ENCODE measurements at regions not wholly inside any gene's neighbourhood (a gene's known extent, or its start where the extent isn't known, plus 50 kb on each side); places are given as distances from the start of the nearest gene placed in this dataset.

GRCh38 chr6:44696099-44696498 lies 308.6 kb downstream of the CDC5L start:
- ATAC-seq (no peak), DNase-seq (no peak)
- no peak for TF ChIP-seq CTCF (IDR thresholded peaks at IDR 0.05)
- no peaks in the 10 kb centered on the region for H3K4me1 ChIP-seq (ENCODE audit: low read depth)
- H3K36me3 ChIP-seq (ENCODE audit: low read depth): no peaks in the 10 kb centered on the region
- no peak overlapping the region for H3K4me3 ChIP-seq
- no peaks in the 10 kb centered on the region for H3K9me3 ChIP-seq
- intact Hi-C loops (cut with DNase I, micrococcal nuclease): no loop called here

- no peak for ATAC-seq
- no peak for DNase-seq
- Histone ChIP-seq H3K36me3 (ENCODE audit: low read depth) (no peaks in the 10 kb centered on the region), H3K9me3 (no peaks in the 10 kb centered on the region), H3K4me3 (no peak overlapping the region), H3K4me1 (ENCODE audit: low read depth) (no peaks in the 10 kb centered on the region)
- no peak for TF ChIP-seq CTCF (IDR thresholded peaks at IDR 0.05)
- intact Hi-C loops (cut with DNase I, micrococcal nuclease): no loop called here
Measured at GRCh38 chr6:44696686-44697085, 309.2 kb downstream of the CDC5L start.

GRCh38 chr6:44697327-44697726 lies 309.8 kb downstream of the CDC5L start:
- Histone ChIP-seq H3K9me3 (no peaks in the 10 kb centered on the region), H3K4me1 (ENCODE audit: low read depth) (no peaks in the 10 kb centered on the region), H3K36me3 (ENCODE audit: low read depth) (no peaks in the 10 kb centered on the region), H3K4me3 (no peak overlapping the region)
- intact Hi-C loops (cut with DNase I, micrococcal nuclease): no loop called here
- no peak for DNase-seq
- no peak for TF ChIP-seq CTCF (IDR thresholded peaks at IDR 0.05)
- ATAC-seq: no peak

GRCh38 chr6:44698602-44699001 lies 311.1 kb downstream of the CDC5L start:
- no peaks in the 10 kb centered on the region for H3K36me3 ChIP-seq (ENCODE audit: low read depth)
- H3K9me3 ChIP-seq: no peaks in the 10 kb centered on the region
- intact Hi-C loops (cut with DNase I, micrococcal nuclease): no loop called here
- DNase-seq (no peak), ATAC-seq (no peak)
- no peak overlapping the region for H3K4me3 ChIP-seq
- TF ChIP-seq CTCF (IDR thresholded peaks at IDR 0.05): no peak
- H3K4me1 ChIP-seq (ENCODE audit: low read depth): no peaks in the 10 kb centered on the region

- no peak for DNase-seq
- TF ChIP-seq CTCF (IDR thresholded peaks at IDR 0.05): no peak
- no peak overlapping the region for H3K4me3 ChIP-seq
- ATAC-seq: no peak
- no peaks in the 10 kb centered on the region for H3K36me3 ChIP-seq (ENCODE audit: low read depth)
- intact Hi-C loops (cut with DNase I, micrococcal nuclease): no loop called here
- H3K4me1 ChIP-seq (ENCODE audit: low read depth): no peaks in the 10 kb centered on the region
- no peaks in the 10 kb centered on the region for H3K9me3 ChIP-seq
Measured at GRCh38 chr6:44699082-44699481, 311.6 kb downstream of the CDC5L start.

- intact Hi-C loops (cut with DNase I, micrococcal nuclease): no loop called here
Measured at GRCh38 chr6:44699851-44700250, 312.3 kb downstream of the CDC5L start.

More at GRCh38 chr6:44699851-44700250, 312.3 kb downstream of the CDC5L start:
- ATAC-seq (no peak), DNase-seq (no peak)
- Histone ChIP-seq H3K4me3 (no peak overlapping the region), H3K36me3 (ENCODE audit: low read depth) (no peaks in the 10 kb centered on the region), H3K9me3 (no peaks in the 10 kb centered on the region), H3K4me1 (ENCODE audit: low read depth) (no peaks in the 10 kb centered on the region)
- TF ChIP-seq CTCF (IDR thresholded peaks at IDR 0.05): no peak

Measured in mucosa of descending colon (tissue), 3 donors.